ENCODE measurements at regions not wholly inside any gene's neighbourhood (a gene's known extent, or its start where the extent isn't known, plus 50 kb on each side); places are given as distances from the start of the nearest gene placed in this dataset.

DNA sequence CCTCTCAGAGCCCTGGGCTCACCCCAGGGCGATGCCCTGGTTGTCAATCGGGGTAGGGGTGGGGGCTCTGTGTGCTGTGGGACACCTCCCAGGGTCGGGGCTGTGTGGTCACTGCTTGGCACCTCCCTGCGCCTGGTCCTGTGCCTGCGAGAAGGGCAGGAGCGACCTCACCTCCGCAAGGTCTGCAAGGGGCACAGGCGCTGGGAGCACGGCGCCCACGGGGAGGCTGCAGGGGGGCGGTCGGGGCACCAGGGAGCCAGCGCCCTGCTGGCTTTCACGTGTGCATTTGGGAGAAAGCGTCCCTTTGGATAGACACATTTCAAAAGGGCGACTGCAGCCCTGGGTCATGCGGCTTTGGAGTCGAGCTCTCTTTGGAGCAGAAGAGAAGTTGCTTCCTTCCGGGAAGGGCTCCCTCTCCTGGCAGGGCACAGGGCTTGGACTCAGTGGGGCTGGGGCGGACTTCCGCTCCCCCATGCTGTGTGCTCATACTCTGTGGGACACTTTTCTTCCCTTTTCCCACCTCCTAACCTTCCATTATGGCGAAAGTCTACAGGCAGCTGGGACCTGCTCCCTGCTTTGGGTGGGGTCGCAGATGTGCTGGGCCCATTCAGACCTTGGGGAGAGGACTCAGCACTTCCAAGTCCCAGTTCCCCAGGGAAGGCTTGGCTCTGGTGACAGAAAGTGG is 52.9 kb upstream of the SLC28A3 start:
- intact Hi-C loops (cut with micrococcal nuclease) = no loop called here
- DNase-seq = no peak
- ATAC-seq = no peak

DNA sequence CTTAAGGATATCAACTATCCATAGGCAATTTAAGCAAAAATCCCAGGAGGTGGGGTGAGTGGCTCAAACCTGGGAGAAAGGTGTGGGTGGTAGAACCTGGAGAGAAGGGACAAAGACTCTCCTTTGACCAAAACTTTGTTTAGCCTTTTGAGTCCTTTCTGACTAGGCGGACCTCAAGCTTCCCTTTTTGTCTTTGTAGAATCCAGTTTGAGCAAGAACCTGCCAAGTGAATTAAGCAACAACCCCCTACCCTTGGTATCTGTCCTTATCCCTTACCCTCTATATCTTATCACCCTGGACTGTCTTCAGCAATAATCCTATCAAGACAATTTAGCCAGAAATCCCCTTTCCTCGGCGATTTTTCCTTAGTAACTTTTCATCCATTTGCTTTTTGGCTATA is 53.5 kb upstream of the SLC28A3 start:
- DNase-seq = no peak
- no peak for ATAC-seq
- intact Hi-C loops (cut with micrococcal nuclease) = no loop called here

DNA sequence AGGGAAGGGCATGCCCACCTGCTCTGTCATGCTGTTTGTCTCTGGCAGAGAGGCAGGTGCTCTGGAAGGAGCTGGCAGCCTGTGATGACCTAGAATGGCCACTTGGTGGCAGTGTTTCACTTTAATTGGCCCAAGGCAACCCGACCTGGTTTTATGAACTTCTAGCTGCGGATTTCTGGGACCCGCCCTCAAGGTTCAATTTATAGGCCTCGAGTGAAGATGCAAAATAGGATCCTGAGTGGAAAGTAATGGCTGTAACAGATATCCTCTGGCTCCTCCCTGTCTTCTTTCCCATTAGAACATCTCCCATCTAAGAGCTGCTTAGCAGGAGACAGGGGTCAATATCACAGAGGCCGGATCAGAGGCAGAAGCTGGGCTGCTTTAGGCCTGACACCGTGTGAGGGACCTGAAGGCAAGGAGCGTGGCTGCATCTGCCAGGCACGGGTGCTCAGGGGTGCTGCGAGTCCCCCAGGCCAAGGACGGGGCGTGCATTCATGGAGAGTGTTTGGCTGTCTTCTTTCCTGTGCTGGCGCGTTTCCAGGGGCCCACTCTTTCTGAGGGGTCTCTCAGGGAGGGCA is 56.7 kb upstream of the SLC28A3 start:
- intact Hi-C loops (cut with micrococcal nuclease) = no loop called here
- ATAC-seq (peak; percentile 87), DNase-seq (peak; percentile 58)

DNA sequence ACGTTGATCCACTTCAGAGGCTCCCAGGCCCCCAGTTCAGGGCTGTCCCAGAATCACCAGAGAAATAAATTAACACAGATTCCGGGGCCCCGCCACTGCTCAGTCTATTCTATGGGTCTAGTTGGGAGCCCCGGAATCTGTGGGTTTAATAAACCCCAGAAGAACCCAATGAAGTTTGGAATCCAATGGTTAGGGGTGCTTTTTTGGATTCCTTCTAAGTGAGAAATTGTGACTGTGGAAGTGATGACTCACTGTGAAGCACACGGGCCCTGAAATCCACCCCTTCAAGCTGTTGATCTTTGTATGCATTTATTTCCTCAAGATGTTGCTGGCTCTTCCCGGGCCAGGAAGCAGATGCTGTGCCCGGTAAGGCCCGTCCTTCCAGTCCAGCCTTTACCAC is 57.3 kb upstream of the SLC28A3 start:
- intact Hi-C loops (cut with micrococcal nuclease) = no loop called here
- ATAC-seq (no peak), DNase-seq (no peak)

DNA sequence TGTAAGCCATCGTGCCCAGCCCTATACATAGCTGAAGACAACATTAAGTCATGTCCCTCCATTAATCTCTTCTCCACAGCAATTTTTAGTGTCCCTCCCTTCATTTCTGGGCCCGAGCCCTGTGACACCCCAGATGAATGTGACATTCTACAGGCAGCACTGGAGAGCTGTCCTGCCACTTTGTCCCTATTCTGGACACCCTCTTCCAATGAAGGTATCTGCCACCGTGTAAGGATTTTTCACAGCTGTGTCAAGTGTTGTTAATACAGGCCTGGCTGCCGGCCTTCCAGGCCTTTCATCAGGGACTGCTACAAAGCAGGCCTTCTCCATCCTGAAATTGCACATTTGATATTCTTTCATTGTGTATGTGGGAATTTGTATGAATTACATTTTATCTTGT is 62.0 kb upstream of the SLC28A3 start:
- peak; percentile 90 for ATAC-seq

DNA sequence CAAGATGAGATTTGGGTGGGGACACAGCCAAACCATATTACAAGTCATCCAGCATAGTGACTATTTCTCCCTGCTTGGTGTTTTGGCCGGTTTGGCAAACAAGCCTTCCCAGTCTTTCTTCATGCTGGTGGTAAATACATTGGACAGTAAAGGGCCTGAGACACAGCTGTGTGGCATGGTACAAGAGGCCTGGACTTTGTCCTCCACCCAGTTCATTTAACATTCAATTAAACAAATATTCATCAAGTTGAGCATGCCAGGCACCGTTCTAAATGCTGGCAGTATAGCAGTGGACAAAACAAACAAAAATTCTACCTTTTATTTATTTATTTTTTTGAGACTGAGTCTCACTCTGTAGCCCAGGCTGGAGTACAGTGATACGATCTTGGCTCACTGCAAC is 62.7 kb upstream of the SLC28A3 start:
- no peak for ATAC-seq
- intact Hi-C loops (cut with micrococcal nuclease) = loop anchor here (10.0 kb wide), 1 partner anchor 1212 kb away; no protein-coding TSS in a partner anchor

More for the DNA sequence above, 62.0 kb upstream of the SLC28A3 start:
- DNase-seq = peak; percentile 44
- intact Hi-C loops (cut with micrococcal nuclease) = loop anchor here (10.0 kb wide), 1 partner anchor 1212 kb away; no protein-coding TSS in a partner anchor

DNA sequence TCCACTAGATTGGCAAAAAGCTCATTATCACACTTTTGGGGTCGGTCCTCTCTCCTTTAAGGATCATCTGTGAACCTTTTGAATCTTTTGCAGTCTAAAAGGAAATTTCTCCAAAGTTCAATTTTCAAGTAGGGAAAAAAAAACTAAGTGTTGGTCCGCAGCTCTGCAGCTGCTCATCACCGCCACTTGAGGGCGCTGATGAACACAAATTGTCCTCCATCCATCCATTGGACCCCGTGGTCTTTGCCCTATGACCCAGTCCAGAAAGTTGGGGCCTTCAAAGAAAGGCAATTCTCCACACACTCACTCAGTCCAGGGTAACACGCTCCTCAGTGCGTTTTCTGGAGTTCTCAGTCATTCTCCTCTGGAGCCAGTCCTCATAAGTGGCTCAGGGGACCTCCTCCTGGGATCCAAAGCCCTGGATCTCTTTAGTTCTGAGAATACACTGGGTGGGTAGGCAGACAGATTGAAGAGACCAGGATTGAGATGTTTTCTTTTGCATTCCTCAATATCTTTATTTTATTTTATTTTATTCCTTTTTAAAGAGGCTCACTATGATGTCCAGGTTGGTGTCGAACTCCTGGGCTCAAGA is 63.6 kb upstream of the SLC28A3 start:
- intact Hi-C loops (cut with micrococcal nuclease) = loop anchor here (10.0 kb wide), 1 partner anchor 1211 kb away; no protein-coding TSS in a partner anchor
- no peak for DNase-seq
- no peak for ATAC-seq

More for the DNA sequence above, 62.7 kb upstream of the SLC28A3 start:
- no peak for DNase-seq

DNA sequence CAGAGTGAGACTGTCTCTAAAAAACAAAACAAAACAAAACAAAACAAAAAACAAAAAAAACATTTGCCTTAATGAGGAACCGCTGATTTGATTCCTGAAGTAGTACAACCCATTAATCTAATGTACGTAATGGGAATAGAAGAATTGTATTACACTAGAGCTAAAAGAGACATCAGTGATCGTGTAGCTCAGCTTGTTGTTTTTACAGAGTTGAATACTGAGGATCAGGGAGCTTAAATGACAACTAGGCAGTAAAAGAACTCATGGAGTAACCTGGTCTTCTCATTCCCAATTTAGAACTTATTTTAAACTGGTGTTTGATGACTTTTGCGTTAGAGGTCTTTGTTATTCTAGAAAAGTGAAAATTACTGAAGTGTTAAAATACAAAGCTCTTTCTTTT is 65.1 kb upstream of the SLC28A3 start:
- DNase-seq (no peak), ATAC-seq (no peak)
- intact Hi-C loops (cut with micrococcal nuclease) = loop anchor here (10.0 kb wide), 1 partner anchor 1209 kb away; no protein-coding TSS in a partner anchor

DNA sequence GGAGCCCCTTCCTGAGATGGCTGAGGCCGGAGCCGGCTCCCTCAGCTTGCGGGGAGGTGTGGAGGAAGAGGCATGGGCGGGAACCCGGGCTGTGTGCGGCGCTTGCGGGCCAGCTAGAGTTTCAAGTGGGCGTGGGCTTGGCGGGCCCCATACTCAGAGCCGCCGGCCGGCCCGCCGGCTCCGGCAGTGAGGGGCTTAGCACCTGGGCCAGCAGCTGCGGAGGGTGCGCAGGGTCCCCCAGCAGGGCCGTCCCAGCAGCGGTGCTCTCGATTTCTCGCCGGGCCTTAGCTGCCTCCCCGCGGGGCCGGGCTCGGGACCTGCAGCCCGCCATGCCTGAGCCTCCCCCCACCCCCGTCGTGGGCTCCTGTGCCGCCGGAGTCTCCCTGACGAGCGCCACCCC is 67.9 kb upstream of the SLC28A3 start:
- intact Hi-C loops (cut with micrococcal nuclease) = loop anchor here (10.0 kb wide), 1 partner anchor 1206 kb away; no protein-coding TSS in a partner anchor
- DNase-seq (no peak), ATAC-seq (no peak)

DNA sequence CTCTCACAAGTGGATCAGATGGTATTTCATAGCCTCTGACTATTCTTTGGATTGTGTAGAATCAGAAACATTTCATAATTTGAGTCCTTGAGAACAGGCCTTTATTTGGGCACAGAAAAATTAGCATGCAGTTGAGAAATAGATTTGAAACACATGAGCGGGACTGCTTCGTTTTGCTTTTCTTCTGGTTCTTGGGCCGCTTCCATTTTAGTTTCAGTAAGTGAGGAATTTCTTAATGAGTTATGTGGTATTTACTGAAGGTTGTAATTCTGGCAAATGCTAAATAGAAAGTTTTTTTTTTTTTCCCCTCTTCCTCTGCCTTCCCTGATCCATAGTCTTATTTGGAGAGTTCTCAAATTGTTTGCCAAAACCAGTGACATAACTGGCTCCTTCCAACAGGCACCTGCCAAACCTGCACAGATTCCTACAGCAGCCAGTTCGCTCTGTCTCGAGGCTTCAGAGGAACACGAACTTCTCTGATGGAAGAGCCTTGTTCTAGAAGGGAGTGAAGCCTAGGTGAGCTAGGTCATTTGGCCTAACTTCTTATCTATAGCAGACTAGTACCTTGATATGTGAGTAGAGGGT is 71.2 kb upstream of the SLC28A3 start:
- ATAC-seq (no peak), DNase-seq (no peak)
- intact Hi-C loops (cut with micrococcal nuclease) = no loop called here

DNA sequence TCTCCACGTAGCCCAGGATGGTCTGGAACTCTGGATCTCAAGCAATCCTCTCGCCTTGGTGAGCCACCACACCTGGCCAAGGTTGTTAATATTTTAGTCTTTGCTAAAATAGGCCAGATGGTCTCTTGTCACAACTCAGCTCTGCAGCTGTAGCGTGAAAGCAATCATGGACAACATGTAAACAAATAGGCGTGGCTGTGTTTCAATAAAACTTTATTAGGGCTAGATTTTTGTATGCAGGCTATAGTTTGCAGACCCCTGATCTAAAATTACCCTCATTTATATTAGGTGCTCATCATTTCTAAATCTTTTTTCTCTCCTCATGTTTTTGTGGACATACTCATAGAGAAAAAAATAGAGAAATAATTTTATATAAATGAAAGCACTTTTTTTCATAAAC is 72.1 kb upstream of the SLC28A3 start:
- ATAC-seq (no peak), DNase-seq (no peak)
- intact Hi-C loops (cut with micrococcal nuclease) = no loop called here

DNA sequence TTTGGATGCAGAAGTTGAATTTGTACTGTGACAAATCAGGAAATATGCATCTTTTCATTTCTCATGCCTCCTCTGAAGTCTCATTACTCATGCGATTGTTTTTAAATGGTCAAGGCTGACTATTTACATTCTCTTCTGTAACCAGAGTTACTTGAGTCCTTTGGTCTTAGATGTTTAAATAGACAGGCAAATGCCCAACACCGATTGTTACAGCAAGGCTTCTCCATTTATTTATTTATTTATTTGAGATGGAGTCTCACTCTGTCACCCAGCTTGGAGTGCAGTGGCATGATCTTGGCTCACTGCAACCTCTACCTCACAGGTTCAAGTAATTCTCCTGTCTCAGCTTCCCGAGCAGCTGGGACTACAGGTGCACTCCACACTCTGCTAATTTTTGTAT is 72.7 kb upstream of the SLC28A3 start:
- ATAC-seq (no peak), DNase-seq (no peak)
- intact Hi-C loops (cut with micrococcal nuclease) = no loop called here

DNA sequence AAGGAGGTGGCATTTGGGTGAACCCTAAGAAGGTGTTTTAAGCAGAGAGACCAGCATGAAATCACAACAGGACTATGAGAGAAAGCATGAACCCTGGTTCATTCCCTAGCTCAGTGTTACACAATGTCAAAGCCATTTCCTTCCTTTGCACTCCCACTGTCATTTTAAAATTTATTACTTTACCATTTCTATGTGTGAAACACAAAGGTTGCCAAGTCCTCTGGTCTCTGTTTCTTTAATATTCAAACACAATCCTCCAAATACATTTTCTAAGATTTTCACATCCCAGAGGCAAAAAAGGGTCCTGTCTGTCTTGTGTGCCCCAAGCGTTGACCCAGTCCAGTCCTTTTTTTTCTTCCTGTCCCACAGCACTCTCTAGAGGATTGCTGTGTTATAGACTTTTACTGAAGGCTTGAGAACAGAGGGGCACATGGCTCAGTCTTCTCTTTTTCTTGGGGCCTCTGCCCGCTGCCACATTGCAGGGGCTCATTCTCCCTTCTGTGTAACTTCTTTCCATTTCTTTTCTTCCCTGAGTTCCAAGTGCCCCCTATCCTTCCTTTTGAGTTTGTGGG is 78.6 kb upstream of the SLC28A3 start:
- ATAC-seq (no peak), DNase-seq (no peak)
- intact Hi-C loops (cut with micrococcal nuclease) = no loop called here

DNA sequence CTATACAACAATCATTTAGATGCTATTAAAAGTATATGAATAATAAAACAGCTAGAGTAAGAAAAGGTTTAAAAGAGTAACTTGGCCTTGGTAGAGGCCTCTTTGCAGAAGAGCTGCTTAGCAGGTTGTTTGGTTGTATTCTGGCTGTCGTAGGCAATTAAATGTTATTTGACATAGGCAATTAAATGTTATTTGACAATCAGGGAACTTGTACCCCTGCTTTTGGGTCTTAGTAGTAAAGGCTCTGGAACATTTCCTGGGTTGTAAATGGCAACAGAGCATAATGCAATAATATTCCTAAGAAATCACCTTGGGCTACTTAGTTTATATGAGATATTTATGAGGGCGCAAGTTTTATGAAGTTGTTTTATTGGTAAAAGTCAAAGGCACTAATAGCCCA is 84.4 kb upstream of the SLC28A3 start:
- ATAC-seq = no peak
- intact Hi-C loops (cut with micrococcal nuclease) = no loop called here
- DNase-seq = no peak

DNA sequence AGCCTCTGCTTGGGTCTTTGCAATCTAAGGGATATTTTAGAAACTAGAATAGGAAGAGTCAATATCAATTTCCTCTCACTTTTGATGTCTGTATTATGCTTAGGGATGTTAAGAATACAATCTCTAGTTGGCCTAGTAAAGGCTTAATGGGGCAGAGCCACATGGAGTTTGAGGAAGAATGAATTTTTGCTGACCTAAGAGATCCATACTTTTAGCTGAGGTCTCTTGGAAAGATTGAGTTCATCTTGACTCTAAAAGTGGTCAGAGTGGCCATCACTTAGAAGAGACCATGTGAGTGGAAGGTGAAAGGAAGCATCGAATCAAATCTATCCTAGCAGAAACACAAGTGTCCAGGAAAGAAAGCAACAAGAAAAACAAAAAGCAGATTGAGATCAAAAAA is 92.2 kb upstream of the SLC28A3 start:
- ATAC-seq = no peak
- no peak for DNase-seq
- intact Hi-C loops (cut with micrococcal nuclease) = no loop called here

DNA sequence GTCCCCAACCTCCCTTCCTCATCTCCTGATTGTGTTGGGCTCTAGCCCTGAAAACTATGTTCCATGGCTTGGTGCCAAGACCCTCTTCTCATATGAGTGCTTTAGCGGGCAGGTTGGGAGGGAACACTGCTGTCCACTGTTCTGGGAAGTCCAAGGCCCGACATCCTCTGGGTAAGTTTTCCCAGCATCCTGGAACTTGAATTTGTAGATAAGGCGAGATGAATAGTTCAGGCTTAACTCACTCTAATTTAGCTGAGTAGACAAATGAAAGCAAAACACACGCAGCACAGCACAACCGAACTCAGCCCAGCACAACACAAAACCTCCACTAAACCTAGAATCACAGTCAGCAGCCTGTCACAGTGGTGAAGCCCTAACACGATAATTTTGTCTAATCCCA is 95.3 kb upstream of the SLC28A3 start:
- intact Hi-C loops (cut with micrococcal nuclease) = no loop called here
- ATAC-seq = peak; percentile 45
- DNase-seq = no peak

DNA sequence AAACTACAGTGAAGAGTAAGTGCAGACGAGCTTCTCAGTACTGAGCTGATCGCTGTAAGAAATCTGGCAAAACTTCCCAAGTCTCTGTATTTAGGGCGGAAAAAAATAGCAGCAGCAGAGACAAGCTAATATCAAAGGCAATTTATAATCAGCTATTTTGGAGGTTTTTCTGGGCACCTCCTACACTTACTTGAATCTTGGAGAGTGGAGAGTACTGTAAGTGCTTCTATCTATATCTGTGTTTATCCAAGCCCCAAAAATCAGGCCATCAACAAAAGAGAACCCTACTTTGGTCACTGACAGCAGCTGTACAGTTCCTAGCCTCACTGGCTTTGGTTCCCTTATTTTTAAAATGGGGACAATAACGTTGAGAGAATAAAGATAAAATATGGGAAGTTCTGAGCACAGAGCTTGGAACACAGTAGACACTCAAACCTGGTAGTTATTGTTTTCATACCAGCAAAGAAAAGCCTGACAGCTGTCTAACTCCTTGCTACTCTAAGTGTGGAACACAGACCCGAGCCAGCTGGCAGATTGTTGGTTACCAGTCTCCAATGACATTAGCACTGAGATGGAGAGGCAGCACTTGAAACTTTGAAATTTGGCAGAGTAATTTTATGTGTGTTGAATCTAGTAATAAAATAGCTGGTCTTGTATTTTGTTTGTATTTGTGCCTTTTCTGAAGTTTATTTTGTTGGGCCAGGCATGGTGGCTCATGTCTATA is 96.0 kb upstream of the SLC28A3 start:
- DNase-seq = peak; percentile 79
- peak; percentile 98 for ATAC-seq
- intact Hi-C loops (cut with micrococcal nuclease) = no loop called here

DNA sequence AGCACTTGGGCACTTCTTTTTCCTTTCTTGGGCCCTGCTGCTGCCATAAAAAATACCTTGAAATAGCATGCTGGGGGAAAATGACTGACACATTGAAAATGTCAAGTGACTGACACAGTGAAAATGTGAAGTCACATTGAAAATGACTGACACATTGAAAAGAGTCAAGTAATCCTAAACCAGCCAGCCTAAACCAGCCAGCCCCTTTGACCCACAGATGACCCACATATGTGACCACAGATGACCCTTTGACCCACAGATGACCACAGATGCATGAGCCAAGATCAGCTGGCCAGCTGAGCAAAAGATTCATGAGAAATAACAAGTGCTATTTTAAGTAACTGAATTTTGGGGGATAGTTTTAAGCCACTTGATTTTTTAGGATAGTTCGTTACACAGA is 97.8 kb upstream of the SLC28A3 start:
- intact Hi-C loops (cut with micrococcal nuclease) = no loop called here
- no peak for ATAC-seq
- DNase-seq = no peak

DNA sequence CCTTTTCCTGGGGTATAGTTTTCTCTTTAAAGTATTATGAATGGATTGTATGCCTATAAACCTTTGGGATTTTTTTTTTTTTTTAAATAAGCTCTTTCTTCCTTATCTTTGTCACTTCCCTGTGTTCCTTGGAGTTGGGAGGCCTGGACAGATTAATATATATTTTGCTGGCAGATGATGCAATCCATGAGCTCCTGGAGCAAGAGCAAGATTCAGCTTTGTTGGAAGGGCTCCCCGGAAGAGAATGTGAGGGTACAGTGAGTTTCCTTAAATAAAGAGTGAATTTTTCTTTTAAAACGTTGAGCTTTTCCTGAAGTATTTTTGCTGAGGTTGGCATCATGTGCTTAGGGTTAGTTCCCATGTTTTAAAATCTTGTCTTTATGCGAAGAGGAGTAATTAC is 98.7 kb upstream of the SLC28A3 start:
- DNase-seq = no peak
- ATAC-seq = no peak
- intact Hi-C loops (cut with micrococcal nuclease) = no loop called here

Data from left ventricle myocardium superior (tissue), 1 donor.